ENCODE measurements at regions not wholly inside any gene's neighbourhood (a gene's known extent, or its start where the extent isn't known, plus 50 kb on each side); places are given as distances from the start of the nearest gene placed in this dataset.

DNA sequence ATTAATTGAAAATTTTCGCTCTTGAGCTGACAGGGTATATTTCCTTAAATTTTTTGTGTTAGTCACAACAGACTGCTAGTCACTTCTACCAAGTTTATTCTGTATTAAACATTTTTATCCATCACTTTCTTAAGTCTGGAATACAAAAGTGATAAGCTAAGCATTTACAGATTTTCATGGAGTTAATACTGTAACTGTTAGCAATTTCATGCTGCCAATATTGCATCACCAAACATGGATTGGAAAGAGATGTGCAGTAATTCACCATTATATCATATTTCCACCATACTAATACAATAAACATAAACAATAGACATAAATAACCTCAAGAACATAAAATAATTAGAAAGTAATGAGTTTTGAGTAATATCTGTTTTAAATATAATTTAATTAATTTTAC, 854.0 kb upstream of the CITED2 start:
- TF ChIP-seq, protein P1, sequence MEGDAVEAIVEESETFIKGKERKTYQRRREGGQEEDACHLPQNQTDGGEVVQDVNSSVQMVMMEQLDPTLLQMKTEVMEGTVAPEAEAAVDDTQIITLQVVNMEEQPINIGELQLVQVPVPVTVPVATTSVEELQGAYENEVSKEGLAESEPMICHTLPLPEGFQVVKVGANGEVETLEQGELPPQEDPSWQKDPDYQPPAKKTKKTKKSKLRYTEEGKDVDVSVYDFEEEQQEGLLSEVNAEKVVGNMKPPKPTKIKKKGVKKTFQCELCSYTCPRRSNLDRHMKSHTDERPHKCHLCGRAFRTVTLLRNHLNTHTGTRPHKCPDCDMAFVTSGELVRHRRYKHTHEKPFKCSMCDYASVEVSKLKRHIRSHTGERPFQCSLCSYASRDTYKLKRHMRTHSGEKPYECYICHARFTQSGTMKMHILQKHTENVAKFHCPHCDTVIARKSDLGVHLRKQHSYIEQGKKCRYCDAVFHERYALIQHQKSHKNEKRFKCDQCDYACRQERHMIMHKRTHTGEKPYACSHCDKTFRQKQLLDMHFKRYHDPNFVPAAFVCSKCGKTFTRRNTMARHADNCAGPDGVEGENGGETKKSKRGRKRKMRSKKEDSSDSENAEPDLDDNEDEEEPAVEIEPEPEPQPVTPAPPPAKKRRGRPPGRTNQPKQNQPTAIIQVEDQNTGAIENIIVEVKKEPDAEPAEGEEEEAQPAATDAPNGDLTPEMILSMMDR (IDR thresholded peaks at IDR 0.05; ENCODE audit: insufficient read depth, low read length, poor library complexity, severe bottlenecking) = no peak
- TF ChIP-seq EZH2phosphoT487 (conservative IDR thresholded peaks at IDR 0.05; ENCODE audit: low read length) = no peak
